ENCODE measurements at regions not wholly inside any gene's neighbourhood (a gene's known extent, or its start where the extent isn't known, plus 50 kb on each side); places are given as distances from the start of the nearest gene placed in this dataset.
"Not testable (repeated sequence)": the region's sequence is repeated elsewhere in the genome, so short reads cannot be mapped to it uniquely, and the experiment has no call there.

DNA sequence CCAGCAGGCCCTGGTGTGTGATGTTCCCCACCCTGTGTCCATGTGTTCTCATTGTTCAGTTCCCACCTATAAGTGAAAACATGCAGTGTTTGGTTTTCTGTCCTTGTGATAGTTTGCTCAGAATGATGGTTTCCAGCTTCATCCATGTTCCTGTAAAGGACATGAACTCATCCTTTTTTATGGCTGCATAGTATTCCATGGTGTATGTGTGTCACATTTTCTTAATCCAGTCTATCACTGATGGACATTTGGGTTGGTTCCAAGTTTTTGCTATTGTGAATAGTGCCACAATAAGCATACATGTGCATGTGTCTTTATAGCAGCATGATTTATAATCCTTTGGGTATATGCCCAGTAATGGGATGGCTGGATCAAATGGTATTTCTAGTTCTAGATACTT, 130.4 kb upstream of the FHL2 start:
- not testable (repeated sequence) for DNase-seq (ENCODE audit: low read depth)

DNA sequence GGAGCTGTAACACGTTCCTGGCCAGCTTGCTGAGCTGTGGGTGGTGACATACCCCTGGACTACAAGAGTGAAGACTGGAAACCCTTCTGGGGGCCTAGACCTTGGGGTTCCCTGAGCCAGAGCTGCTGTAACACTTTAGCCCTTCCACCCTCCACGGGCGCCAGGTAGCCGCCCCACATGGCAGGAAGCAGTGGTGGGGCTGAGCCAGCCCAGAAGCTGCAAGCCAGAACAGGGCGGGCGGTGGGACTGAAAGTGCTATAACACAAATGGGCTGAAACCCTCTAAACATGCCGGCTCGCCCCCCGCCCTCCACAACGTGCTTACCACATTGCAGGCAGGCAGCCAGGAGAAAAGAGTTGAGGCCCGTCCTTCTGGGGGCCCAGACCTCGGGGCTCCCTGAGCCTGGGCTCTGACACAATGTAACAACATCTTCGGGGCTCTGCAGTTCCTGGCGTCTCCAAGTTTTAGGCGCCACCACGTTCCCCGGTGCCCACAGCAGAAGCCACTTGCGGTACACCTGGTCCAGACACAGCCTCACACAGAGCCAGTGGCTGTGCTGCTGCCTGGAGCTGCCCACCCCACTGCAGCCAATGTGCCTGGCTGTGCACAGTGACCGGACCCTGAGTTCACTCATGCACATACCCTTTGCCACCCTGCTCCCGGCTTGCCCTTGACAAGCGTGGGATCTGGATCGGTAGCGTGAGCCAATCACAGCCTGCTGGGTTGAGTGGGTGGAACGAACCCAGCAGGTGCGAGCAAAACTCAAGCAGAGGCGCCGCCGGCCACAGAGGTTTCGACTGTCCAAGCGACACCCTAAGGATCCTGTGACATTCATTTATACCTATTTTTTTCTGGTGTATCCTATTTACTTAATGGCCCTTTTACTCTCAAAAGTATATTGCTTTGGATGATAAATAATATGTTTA, 127.4 kb upstream of the FHL2 start:
- no peak for DNase-seq (ENCODE audit: low read depth)

- no peak for DNase-seq (ENCODE audit: low read depth)
These were observed 126.3 kb upstream of the FHL2 start for GRCh38 chr2:105525201-105525600.

DNA sequence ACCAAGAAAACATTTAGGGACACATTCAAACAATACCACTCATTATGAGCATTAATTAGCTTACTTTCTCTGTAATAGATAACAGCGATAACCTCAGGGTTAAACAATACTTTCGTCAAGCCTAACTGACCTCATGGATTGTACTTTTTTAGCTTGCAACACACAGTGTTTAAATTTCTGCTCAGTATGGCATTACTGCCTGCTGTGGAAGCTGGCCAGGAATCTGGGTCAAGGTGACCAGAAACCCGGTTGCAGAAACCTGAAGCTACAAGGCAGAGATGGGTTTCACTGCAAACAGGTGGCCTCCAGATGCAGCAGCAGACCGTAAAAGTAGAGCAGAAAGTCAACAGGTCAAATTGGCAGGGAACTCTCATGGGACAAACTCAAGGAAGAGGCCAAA, 123.8 kb upstream of the FHL2 start:
- DNase-seq (ENCODE audit: low read depth) = no peak

- no peak for DNase-seq (ENCODE audit: low read depth)
These were observed 122.8 kb upstream of the FHL2 start for GRCh38 chr2:105521616-105522015.

DNA sequence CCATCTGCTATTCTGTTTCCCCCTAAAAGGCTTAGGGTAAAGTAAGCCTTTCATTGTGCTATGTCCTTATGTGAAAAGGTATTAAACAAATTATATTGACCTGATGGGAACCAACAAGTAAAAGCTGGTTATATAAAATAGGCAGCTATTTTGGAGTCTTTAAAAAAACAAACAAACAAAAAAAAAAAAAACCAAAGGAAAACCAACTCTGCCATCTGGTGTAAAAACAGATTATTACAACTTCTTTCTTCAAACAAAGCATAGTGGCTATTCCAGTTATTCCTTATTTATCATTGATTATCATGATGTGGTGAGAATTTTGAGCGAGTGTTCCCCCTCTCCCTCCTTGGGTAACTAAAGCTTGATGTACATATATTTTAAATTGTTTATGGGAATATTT, 122.3 kb upstream of the FHL2 start:
- DNase-seq (ENCODE audit: low read depth) = no peak

DNA sequence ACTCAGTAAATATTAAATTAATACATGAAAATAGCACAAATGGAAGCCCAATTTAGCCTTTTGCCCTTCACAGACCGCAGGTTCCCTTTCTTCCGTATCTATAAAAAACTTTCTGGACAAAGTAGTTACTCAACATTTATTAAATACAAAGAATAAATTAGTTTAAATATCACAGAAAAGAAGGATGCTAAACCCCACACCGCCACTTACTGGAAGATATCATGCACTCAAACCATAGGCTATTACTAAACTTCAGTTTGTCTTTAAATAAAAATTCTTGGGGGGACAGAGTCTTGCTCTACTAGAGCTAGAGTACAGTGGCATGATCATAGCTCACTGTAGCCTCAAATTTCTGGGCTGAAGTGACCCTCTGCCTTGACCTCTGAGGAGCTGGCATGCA, 120.7 kb upstream of the FHL2 start:
- DNase-seq (ENCODE audit: low read depth) = no peak

GRCh38 chr2:105518897-105519296, 120.0 kb upstream of the FHL2 start:
- DNase-seq (ENCODE audit: low read depth) = no peak

DNA sequence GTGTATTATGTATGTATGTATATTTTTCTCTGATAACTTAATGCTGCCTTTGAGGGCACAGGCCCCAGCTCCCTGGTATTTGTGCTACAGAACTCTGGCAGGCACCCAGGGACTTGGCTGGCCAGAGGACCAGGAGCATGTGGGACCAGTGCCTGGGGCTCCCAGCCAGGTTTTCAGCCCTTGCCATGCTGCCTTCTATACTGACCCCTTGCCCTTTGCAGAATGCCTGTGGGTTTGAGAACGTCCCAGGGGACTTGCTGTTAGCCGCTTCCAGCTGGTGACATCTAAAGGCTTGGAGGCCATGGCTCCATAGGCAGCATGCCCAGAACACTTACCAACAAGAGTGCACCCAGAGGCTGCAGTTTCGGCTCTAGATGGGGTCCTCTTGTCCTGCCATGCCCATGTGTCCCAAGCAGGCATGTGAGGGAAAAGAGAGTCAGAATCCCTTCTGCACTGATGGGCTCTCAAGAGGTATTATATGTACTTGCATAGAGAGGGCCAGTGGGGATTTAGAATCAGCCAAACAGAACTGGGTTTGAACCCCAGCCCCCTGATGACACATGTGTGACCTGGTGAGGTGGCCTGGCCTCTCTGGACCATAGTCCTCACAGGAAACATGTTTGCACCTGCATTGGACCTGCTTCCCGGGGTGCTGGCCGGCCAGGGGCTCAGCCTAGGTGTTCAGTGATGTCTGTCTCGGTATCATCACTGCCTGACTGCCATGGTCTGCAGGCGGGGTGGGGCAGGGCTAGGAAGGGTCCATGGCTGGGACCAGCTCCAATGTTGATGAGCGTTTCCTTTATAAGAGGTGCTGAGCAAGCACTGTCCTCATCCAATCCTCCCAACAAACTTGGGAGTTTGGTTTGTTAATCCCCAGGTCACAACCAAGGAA, 119.2 kb upstream of the FHL2 start:
- no peak for DNase-seq (ENCODE audit: low read depth)

DNA sequence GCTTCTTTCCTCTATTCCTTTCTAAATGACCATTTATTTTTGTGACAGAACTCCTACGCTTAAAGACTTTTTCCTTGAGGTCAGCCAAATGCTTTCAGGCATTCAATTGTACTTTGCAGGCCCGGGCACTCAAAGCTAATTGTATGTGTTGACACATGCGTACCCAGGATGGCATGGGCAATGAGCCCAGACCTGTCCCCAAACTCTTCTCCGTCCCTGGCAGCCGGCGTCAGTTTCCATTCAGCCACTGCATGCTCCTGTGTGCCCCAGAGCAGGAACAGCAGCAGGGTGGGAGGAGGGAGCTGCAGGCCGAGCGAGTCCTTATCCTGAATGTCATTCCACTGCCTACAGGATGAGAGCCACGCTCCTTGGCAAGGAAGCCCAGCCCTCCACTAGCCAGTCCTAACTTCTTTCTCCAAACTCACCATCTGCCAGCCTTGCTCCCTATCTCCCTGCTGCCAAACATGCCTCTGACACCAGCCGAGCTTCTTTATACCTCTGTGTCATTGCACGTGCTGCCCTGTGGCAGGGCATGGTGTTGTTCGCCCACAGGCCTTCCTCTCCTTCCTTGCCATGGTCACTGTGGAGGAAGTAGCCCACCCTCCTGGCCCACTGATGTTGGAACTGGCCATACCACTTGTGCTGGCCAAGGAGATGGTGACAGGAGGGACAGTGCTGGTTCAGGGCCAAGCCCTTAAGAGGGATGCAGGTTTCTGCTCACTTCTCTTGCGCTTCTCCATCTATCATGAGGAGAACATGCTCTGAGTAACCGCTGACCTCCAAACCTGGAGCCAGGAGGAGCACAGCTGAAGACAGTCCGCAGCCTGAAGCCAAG, 116.9 kb upstream of the FHL2 start:
- no peak for DNase-seq (ENCODE audit: low read depth)

DNA sequence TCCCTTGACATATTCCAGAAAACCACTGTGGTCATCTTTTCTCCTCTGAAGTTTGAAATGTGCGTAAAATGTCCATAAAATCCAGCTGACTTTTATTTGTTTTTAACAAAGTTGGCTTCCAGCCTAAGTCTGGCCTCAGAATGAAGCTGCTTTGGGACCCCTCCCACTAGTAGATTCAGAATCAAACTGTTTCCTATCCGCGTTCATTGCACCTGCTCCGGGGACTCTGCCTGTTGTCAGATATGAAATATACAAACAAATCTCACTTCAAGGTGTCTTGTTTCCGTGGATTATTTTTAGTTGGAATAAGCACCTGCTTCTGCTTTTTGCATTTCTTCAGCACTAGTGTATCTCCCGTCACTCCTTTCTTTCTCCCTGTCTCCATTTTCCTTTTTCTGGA, 115.7 kb upstream of the FHL2 start:
- no peak for DNase-seq (ENCODE audit: low read depth)

DNA sequence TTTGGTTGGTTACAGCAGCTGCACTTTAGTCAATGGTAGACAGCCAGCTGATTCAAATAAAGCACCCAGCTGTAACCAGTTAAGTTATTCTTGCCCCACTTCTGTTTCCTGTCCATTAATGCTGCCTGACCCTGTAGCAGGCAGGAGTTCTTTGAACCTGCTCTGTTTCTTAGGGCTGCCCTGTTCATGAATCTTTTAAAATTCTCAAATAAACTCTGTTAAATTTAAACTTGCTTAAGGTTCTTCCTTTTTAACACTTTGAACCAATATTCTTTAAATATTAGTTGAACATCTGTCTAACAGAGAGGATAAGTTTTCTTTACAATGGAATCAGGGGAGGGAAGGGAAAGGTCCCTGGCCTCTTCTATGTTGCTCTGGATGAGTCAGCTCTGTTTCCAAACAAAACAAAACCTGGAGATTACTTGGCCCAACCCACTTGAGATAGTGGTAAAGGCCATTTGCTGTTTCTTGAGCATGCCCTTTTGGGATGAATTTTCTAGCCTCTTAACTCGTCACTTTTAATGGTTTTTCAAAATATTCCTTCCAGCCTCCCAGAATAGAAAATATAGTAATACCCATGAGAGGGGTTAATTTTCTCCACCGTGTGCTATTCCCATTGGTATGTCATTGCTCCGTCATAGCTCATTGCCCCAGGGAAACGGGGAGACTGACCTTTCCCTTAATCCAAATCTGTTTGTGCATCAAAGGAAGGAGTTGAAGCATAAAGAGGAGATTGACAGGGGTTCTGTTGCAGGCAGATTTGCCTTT, 112.1 kb upstream of the FHL2 start:
- no peak for DNase-seq (ENCODE audit: low read depth)

DNA sequence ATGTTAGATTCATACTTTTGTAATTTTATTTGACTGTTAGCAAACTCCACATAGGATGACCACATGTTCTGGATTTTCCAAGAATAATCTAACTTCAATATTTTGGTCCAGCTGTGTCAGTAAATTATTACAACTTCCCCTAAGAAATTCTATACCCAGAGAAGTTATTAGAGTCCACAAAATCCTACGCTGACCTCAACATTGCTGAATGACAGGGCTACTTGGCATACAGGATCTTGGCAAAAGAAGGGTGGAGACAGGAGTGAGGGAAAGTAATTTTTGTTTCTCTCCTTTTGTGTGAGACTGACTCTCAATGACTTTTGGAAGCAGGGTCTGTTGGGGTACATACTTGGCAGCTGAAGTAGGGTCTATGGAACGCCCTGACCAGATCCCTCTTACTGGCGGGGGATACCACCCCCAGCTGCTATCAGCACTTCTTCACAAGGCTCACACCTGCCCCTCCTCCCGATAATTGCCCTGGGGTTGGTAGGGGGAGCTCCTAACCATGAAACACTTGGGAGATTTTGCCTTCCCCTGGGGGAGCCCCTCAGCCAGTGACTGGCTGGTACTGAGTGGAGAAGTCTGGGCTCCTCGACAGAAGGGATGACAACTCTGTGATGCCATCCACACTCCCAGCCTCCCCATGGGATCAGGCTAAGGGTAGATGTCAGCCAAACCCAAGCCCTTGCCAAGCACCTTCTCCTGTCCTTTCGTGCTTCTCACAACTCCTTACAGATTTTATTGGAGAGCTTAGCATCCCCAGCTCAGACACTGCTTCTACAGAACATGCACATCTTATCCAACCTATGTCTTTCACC, 110.6 kb upstream of the FHL2 start:
- no peak for DNase-seq (ENCODE audit: low read depth)

DNA sequence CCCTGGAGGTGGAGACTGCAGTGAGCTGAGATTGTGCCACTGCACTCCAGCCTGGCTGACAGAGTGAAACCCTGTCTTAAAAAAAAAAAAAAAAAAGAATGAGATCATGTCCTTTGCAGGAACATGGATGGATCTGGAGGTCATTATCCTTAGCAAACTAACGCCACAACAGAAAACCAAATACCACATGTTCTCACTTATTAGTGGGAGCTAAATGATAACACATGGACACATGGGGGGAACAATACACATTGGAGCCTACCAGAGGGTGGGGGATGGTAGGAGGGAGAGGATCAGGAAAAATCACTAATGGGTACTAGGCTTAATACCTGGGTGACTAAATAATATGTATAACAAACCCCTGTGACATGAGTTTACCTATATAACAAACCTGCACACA, 108.0 kb upstream of the FHL2 start:
- DNase-seq (ENCODE audit: low read depth) = not testable (repeated sequence)

DNA sequence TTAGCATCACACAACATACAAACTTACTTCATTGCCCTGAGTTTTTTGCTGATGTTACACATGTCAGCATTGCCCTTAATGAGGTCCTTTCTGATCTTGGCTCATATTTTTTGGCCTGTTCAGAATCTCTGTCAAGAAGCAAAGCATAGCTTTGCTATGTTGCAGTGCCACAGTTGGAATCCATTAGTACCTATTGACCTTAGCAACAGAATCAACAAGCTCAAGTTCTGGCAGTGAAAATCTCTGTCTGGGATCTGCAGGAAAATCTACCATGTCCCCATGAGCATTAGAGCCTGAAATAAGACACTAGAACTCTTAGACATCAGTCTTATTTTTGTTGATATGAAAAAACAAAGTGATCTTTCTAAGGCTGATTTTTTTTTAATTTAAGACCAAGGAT, 105.6 kb upstream of the FHL2 start:
- DNase-seq (ENCODE audit: low read depth) = no peak

DNA sequence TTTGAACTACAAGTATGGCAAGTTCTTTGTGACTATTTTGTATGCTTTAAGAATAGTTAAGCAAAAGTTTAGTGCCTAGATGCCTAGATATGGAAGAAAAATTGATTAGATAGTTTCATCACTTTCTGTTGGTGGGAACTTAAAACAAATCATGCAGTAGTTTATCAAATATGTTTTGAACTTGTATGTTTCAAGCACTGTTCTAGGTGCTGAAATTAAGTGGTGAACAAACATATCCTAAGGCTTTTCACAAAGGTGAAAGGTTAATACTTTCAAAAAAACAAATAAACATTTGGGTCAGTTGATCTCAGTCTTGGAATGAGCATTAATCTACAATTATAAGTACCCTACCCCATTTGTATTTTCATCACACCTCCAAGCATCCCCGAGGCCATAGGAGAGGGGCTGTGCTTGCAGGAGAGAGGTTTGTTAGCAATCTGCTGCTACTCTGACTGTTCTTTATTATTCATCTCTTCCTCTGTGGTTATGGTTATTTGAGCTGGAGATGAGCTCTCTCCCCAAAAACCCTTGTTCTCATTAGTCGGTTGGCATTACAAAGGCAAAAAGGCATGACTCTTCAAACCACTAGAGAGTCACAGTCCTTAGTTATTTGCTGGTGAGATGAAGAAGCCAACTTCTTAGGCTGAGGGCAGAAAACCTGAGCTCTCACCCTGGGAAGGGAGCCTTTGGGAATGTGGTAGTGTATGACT, 103.9 kb upstream of the FHL2 start:
- no peak for DNase-seq (ENCODE audit: low read depth)

- DNase-seq (ENCODE audit: low read depth) = no peak
These were observed 99.5 kb upstream of the FHL2 start for GRCh38 chr2:105498281-105498846.

DNA sequence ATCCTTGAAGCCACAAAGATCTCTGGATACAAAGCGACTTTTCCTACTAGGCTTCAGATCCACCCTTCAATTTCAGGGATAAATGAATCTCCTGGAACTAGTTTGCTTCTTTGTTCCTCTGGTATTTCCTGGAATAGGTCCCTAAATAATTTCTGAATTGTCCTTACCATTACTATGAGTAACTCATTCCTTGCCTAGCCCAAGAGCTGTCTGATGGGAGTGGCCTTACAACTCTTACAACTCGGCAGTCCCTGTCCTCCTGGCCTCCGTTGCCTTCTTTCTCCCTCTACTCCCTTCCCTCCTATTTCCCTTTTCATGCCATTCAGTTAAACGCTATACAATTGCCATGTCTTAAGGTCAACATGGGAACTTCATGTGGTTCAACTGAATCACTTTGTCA, 98.2 kb upstream of the FHL2 start:
- DNase-seq (ENCODE audit: low read depth) = no peak

DNA sequence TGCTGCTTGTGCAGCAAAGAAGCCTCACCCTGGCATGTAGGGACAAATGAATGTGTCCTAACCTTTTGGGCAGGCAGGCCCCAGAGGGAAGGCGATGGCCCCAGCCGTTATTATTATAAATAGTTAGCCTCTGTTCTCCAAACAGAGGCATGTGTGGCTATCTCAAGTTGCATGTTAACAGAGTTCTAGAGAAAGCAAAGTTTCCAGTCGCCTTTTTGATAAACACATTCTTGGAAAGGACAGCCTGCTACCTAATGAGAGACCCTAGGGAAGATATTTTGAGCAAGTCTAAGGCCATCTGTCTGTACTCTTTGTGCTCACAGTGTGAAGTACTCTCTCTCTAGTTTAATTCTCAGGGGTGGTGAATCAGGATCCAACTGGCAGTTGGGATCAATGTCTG, 97.4 kb upstream of the FHL2 start:
- no peak for DNase-seq (ENCODE audit: low read depth)
